Endothelial cell of umbilical vein (primary cell): ENCODE measurements at regions not wholly inside any gene's neighbourhood (a gene's known extent, or its start where the extent isn't known, plus 50 kb on each side); places are given as distances from the start of the nearest gene placed in this dataset.

Experiments
- BruUV-seq: library from RNA; stranded (reverse); fragments of 400-500 nt; replicated peaks from 2 replicates; lab custom pipeline; 2021; lab: Mats Ljungman, UMichigan
- CTCF ChIA-PET: fragments of 300-600, 350-600 bp; sonication (Branson Sonifier 250); formaldehyde crosslinking; loops from one replicate; lab custom pipeline; 2021; ENCODE audit warnings: antibody characterized with exemption, inconsistent platforms; lab: Charles Lee
- POLR2A ChIA-PET: fragments of 300-600, 350-600 bp; sonication (Branson Sonifier 250); formaldehyde crosslinking; loops from one replicate; lab custom pipeline; 2021; ENCODE audit warnings: antibody characterized with exemption, inconsistent platforms; lab: Charles Lee
- DNase-seq: peaks from one replicate; pipeline ENCODE4 v3.0.0-alpha.2; 2011; ENCODE audit warnings: low read depth, low spot score
- FAIRE-seq: peaks from 2 replicates; lab custom pipeline; 2011; peaks lifted over from hg19 to GRCh38; lab: Jason Lieb, UNC
- H2AFZ ChIP-seq: 2 replicates; pipeline ENCODE4 v1.6.0; 2012; ENCODE audit warnings: low read depth, low read length, control low read depth, inconsistent platforms
- H3K27ac ChIP-seq: 2 replicates; pipeline ENCODE4 v1.5.1; 2011; ENCODE audit warnings: low read depth, mild to moderate bottlenecking, control low read depth, low read length, moderate library complexity; ENCODE audit not compliant: insufficient read depth
- H3K27me3 ChIP-seq, 2 experiments: 2 replicates each; pipeline versions ENCODE4 v1.6.0 to v1.6.1; 2011; ENCODE audit warnings: low read length in 2 of 2, mixed read lengths in 1 of 2; ENCODE audit not compliant: control insufficient read depth in 2 of 2, insufficient read depth in 2 of 2
- H3K36me3 ChIP-seq, 2 experiments: 2 replicates in 1 of 2; 3 replicates in 1 of 2; pipeline ENCODE4 v1.5.1; 2011; ENCODE audit warnings: low read length in 2 of 2, mild to moderate bottlenecking in 1 of 2, moderate library complexity in 1 of 2; ENCODE audit not compliant: control insufficient read depth in 2 of 2, insufficient read depth in 2 of 2; ENCODE audit errors: extremely low read depth in 1 of 2
- H3K4me1 ChIP-seq: 3 replicates; pipeline ENCODE4 v1.5.1; 2011; ENCODE audit warnings: mild to moderate bottlenecking, low read length; ENCODE audit not compliant: control insufficient read depth, insufficient read depth; ENCODE audit errors: extremely low read depth
- H3K4me2 ChIP-seq: 2 replicates; pipeline ENCODE4 v1.6.1; 2011; ENCODE audit warnings: low read length, control low read depth, mixed read lengths; ENCODE audit not compliant: insufficient read depth
- H3K4me3 ChIP-seq, 3 experiments: fragments of 200-600 bp in 1 of 3; sonication (generic), shearing (Covaris generic) in 1 of 3; replicated peaks in 1 of 3; 2 replicates each; pipeline ENCODE4 v1.5.1; 2011 to 2016; ENCODE audit warnings: control low read depth in 3 of 3, low read length in 3 of 3, mild to moderate bottlenecking in 2 of 3, inconsistent platforms in 1 of 3, low read depth in 1 of 3, moderate library complexity in 1 of 3; ENCODE audit not compliant: insufficient read depth in 1 of 3
- H3K79me2 ChIP-seq: 2 replicates; pipeline ENCODE4 v1.6.0; 2012; ENCODE audit warnings: low read length, inconsistent platforms; ENCODE audit not compliant: control insufficient read depth, insufficient read depth
- H3K9ac ChIP-seq: replicated peaks from 2 replicates; pipeline ENCODE3; 2011; ENCODE audit warnings: low read length, control low read depth; ENCODE audit not compliant: insufficient read depth; ENCODE audit errors: extremely low read depth
- H3K9me1 ChIP-seq: replicated peaks from 3 replicates; pipeline ENCODE4 v1.6.0; 2011; ENCODE audit warnings: mild to moderate bottlenecking, low read length; ENCODE audit not compliant: control insufficient read depth, insufficient read depth; ENCODE audit errors: extremely low read depth
- H3K9me3 ChIP-seq: replicated peaks from 2 replicates; pipeline ENCODE4 v1.5.1; 2012; ENCODE audit warnings: low read length, inconsistent platforms; ENCODE audit not compliant: control insufficient read depth, insufficient read depth
- H4K20me1 ChIP-seq: replicated peaks from 2 replicates; pipeline ENCODE3; 2011; ENCODE audit warnings: mild to moderate bottlenecking, low read length; ENCODE audit not compliant: control insufficient read depth, insufficient read depth; ENCODE audit errors: extremely low read depth
- EZH2 ChIP-seq: IDR thresholded peaks from 2 replicates; pipeline ENCODE4 v1.6.1; 2012; ENCODE audit warnings: borderline replicate concordance, low read depth, mild to moderate bottlenecking, moderate library complexity, low read length, inconsistent platforms; ENCODE audit not compliant: severe bottlenecking
- FOS ChIP-seq: IDR thresholded peaks from 2 replicates; pipeline ENCODE4 v1.6.1; 2011; ENCODE audit warnings: mild to moderate bottlenecking, low read length, moderate library complexity, borderline replicate concordance; ENCODE audit not compliant: insufficient read depth
- GATA2 ChIP-seq: IDR thresholded peaks from 2 replicates; pipeline ENCODE4 v1.7.0; 2011; ENCODE audit warnings: low read depth, mild to moderate bottlenecking, moderate library complexity, mixed read lengths, low read length; ENCODE audit not compliant: insufficient read length, insufficient read depth
- JUN ChIP-seq: IDR thresholded peaks from 2 replicates; pipeline ENCODE4 v1.6.1; 2011; ENCODE audit warnings: borderline replicate concordance, low read depth; ENCODE audit not compliant: insufficient read length, insufficient read depth
- MYC ChIP-seq: IDR thresholded peaks from one replicate; pipeline ENCODE4 v1.6.1; 2011; ENCODE audit warnings: mild to moderate bottlenecking, low read depth, low read length
- POLR2A ChIP-seq: IDR thresholded peaks from 2 replicates; pipeline ENCODE4 v1.6.1; 2012; ENCODE audit warnings: low read depth, mild to moderate bottlenecking, control low read depth, low read length
- POLR2AphosphoS5 ChIP-seq: IDR thresholded peaks from 2 replicates; pipeline ENCODE4 v1.6.1; 2012; ENCODE audit warnings: low read depth, mild to moderate bottlenecking, control low read depth, low read length, moderate library complexity; ENCODE audit not compliant: insufficient read depth
- dilution Hi-C: fragments of 300-500 bp; cut with MboI; formaldehyde crosslinking; loops from one replicate; pipeline ENCODE4 v1.15.0; 2019; ENCODE audit warnings: low sequenced_read_pairs; ENCODE audit not compliant: extremely low pct_ligation_motif_present
- intact Hi-C: fragments of 100-400 bp; cut with micrococcal nuclease; formaldehyde crosslinking; loops from one replicate; pipeline ENCODE4 v1.10.0; 2022

GRCh38 chrX:52577464-52578173 is 60.8 kb upstream of the XAGE1B start:
- intact Hi-C loops (no loop called here), dilution Hi-C loops (no loop called here)
- no peak overlapping the region for H2AFZ ChIP-seq
- H3K36me3 ChIP-seq = no peaks in the 10 kb centered on the region
- H3K9me3 ChIP-seq = no peaks in the 10 kb centered on the region
- no peak for DNase-seq
- H3K9ac ChIP-seq = no peak overlapping the region
- BruUV-seq = no TSS peak
- no peak for TF ChIP-seq JUN
- TF ChIP-seq FOS = no peak
- TF ChIP-seq POLR2AphosphoS5 = no peak
- TF ChIP-seq GATA2 = no peak
- TF ChIP-seq MYC = no peak
- TF ChIP-seq POLR2A = no peak
- TF ChIP-seq EZH2 = no peak
- no peak for FAIRE-seq
- ChIA-PET POLR2A (no interaction called here), CTCF (no interaction called here)
- no peaks in the 10 kb centered on the region for H3K4me1 ChIP-seq
- H3K4me2 ChIP-seq = no peak overlapping the region
- no peaks in the 10 kb centered on the region for H3K27me3 ChIP-seq
- no peaks in the 10 kb centered on the region for H3K79me2 ChIP-seq
- no peak overlapping the region for H3K27ac ChIP-seq
- no peaks in the 10 kb centered on the region for H3K9me1 ChIP-seq
- H4K20me1 ChIP-seq = no peaks in the 10 kb centered on the region
- H3K4me3 ChIP-seq = no peak overlapping the region

DNA sequence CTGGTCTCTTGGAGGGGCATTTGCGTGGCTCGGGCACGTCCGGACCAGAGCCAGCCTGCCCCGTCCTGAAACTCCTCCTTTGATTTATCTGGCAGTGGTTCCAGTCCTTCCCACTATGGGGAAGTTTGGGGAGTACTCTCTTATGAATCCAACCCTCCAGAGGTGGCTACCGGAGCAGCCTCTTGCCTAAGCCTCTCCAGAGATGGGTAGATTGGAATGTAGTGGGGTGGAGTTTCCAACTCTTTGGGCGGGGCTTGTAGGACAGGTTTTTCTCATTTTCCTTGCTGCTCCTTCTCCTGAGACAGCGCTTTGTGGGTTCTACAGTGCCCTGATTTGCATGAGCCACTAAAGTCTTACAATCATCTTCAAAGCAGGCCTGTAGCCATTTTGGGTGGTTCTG is 60.1 kb upstream of the XAGE1B start:
- H3K27me3 ChIP-seq = no peaks in the 10 kb centered on the region
- H3K4me3 ChIP-seq = no peak overlapping the region
- TF ChIP-seq JUN (no peak), GATA2 (no peak), POLR2AphosphoS5 (no peak)
- intact Hi-C loops = no loop called here
- H3K4me2 ChIP-seq = no peak overlapping the region
- BruUV-seq = no TSS peak
- CTCF ChIA-PET = no interaction called here
- no peak overlapping the region for H3K9ac ChIP-seq
- no peaks in the 10 kb centered on the region for H3K79me2 ChIP-seq
- dilution Hi-C loops = no loop called here
- no peak overlapping the region for H2AFZ ChIP-seq
- no peaks in the 10 kb centered on the region for H3K36me3 ChIP-seq
- POLR2A ChIA-PET = no interaction called here
- no peaks in the 10 kb centered on the region for H3K9me1 ChIP-seq
- H3K9me3 ChIP-seq = no peaks in the 10 kb centered on the region
- no peak for DNase-seq
- H3K27ac ChIP-seq = no peak overlapping the region
- no peak for FAIRE-seq
- no peaks in the 10 kb centered on the region for H4K20me1 ChIP-seq
- no peaks in the 10 kb centered on the region for H3K4me1 ChIP-seq
